Frontal cortex (tissue), 3 donors: ENCODE measurements at regions not wholly inside any gene's neighbourhood (a gene's known extent, or its start where the extent isn't known, plus 50 kb on each side); places are given as distances from the start of the nearest gene placed in this dataset.
A peak's percentile ranks its signal among the peaks of the same experiment; 100 is the strongest.

ENCODE experiments used
- DNase-seq, 2 donors: peaks; one replicate each; pipeline ENCODE4 v3.0.0; 2012; ENCODE audit warnings: low spot score in 2 of 2
- FAIRE-seq: peaks from 2 replicates; lab custom pipeline; 2012; peaks lifted over from hg19 to GRCh38; lab: Jason Lieb, UNC
- donor health status: control.
- donor health status: control.
- donor health status: control.

DNA sequence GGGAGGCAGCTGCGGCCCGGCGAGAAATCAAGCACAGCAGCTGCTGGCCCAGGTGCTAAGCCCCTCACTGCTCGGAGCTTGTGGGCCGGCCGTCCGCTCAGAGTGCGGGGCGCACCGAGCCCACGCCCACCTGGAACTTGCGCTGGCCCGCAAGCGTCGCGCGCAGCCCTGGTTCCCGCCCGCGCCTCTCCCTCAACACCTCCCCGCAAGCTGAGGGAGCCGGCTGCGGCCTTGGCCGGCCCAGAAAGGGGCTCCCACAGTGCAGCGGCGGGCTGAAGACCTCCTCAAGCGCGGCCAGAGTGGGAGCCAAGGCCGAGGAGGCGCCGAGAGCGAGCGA is 92.9 kb downstream of the HAPSTR1 start:
- FAIRE-seq (no peak), DNase-seq (no peak)

DNA sequence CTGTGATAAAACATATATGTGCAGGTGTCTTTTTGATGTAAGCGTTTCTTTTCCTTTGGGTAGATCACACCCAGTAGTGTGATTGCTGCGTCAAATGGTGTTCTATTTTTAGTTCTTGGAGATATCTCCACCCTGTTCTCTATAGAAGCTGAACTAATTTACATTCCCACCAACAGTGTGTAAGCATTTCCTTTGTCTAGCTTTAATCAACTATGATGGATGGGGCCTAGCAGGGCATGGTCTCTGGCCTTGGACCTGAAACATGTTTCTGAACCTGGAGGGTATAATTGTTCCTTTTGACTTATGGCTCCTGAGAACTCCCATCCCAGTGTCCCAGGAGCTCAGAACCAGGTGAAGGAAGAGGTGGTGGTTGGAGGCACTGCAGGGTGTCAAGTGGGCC is 93.9 kb downstream of the HAPSTR1 start:
- no peak for FAIRE-seq

DNA sequence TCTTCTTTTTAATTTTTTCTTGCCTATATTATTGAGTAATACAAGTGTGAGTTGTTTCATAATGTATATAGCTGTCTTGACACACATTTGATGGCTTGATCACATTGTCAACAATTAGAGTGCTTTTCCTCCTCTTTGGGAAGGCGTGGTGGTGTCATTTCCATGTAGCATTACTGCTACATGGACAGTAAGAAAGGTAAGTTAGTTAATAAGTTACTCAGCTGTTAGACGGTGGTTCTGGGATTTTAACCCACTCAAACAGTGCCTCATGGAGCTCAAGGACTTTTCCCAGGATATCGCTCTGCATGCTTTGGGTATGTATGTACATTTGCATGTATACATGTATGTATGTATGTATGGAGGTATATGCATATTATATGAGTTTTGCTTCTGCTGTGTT is 94.6 kb downstream of the HAPSTR1 start:
- no peak for DNase-seq
- FAIRE-seq, result no peak

More for the DNA sequence above, 93.9 kb downstream of the HAPSTR1 start:
- DNase-seq, result no peak

DNA sequence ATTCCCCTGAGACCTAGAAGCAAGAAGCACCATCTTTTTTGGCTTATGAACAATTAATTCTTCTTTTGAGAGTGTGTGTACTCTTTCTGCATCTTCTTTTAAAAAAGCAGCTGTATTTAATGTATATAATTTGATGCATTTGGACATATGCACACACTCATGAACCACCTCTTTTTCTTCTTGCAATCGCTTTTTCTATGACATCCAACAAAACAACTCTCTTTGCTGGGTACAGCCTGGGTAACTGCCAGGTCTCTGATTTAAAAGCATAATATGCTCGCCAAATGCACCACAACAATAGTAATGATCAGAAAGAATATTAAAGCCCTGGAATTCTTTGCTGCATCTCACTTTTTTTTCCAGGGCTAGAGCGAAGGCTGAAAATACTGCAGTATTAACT is 97.3 kb downstream of the HAPSTR1 start:
- DNase-seq (no peak), FAIRE-seq (no peak)

DNA sequence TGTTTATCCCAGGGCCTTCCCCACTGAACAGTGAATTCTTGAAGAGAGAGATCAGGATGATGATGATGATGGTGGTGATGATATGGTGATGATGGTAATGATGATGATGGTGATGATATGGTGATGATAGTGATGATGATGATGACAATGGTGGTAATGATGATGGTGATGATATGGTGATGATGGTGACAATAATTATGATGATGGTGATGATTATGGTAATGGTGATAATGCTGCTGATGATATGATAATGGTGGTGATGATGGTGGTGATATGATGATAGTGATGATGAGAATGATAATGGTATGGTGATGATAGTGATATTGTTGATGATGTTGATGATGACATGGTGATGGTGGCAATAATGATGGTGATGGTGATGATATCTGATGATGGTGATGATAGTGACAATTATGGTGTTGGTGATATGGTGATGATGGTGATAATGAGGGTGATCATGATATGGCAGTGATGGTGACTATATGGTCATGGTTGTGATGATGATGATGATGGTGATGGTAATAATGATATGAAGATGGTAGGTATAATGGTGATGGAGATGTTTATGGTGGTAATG is 99.9 kb downstream of the HAPSTR1 start:
- FAIRE-seq (no peak), DNase-seq (no peak)

DNA sequence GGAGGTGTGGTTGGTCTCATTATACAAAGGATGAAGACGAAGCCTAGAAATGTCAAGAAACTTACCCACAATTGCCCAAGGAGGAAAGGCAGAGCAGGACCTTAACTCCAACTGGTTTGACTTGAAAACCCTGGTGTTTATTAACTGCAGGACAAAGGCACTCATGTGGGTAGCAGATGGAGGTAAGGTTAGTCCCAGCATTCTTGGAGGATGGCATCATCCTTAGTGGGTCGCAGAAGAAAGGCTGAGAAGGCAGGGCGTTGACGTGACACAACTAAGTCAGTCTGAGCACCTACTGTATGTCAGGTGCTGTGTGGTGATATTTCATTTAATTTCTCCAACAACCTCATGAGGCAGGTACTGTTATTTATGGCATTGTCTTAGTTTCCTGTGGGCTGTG is 101.3 kb downstream of the HAPSTR1 start:
- no peak for DNase-seq
- no peak for FAIRE-seq

DNA sequence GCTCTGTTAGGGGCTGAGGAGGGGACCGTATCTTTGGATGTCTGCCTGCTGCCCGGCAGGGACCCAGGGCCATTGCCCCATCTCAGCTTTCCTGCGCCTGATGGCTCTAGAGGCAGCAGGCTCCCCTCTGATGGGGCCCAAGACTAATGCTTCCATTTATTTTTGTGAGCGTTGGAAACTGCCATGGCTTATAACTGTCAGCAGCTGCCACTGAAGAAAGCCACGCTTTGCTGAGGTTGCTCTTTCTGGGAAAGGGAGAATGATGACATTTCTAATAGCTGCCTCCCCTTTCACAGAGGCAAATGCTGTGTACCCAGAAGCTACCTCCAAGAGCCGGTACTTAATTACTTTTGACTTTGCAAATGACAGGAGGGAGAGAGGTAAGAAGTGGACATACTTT is 103.8 kb downstream of the HAPSTR1 start:
- no peak for DNase-seq
- no peak for FAIRE-seq

DNA sequence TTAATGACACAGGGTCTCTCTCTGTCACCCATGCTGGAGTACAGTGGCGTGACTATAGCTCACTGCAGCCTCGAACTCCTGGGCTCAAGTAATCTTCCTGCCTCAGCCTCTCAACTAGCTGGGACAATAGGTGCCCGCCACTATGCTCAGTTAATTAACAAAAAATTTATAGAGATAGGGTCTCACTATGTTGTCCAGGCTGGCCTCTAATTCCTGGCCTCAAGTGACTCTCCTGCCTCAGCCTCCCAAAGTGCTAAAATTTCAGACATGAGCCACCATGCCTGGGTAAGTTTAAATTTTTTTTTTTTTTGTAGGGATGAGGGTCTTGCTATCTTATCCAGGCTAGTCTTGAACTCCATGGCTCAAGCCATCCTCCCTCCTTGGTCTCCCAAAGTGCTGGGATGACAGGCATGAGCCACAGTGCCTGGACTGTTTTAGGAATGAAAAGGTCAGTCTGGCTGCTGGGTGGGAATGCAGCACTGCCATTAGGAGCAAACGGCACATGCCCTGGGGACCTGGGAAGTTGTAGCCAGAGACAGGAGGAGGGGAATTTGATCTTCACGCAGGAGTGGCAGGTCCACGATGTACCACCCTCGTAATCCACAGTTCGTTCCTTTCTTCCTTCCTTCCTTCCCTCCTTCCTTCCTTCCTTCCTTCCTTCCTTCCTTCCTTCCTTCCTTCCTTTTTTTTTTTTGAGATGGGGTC is 106.7 kb downstream of the HAPSTR1 start:
- DNase-seq, result no peak

DNA sequence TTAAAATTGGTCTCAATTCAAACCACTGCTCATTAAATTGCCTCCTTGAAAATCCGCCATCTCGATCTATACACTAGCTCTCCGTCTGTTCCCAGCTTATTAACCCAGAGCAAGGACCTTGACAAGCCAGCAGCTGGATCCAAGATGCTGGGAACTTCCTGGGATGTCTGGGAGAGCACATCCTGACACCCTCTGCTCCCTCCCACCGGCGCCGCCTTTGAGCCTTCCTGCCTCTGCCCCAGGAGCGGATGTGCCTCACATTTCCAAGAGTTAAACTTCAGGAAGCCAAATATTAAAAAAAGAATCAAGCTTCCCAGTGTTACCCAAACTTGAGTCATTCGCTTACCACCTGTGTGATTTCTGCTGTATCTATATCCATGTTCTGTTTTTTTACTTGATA is 107.9 kb downstream of the HAPSTR1 start:
- no peak for FAIRE-seq
- no peak for DNase-seq

More for the DNA sequence above, 106.7 kb downstream of the HAPSTR1 start:
- no peak for FAIRE-seq

DNA sequence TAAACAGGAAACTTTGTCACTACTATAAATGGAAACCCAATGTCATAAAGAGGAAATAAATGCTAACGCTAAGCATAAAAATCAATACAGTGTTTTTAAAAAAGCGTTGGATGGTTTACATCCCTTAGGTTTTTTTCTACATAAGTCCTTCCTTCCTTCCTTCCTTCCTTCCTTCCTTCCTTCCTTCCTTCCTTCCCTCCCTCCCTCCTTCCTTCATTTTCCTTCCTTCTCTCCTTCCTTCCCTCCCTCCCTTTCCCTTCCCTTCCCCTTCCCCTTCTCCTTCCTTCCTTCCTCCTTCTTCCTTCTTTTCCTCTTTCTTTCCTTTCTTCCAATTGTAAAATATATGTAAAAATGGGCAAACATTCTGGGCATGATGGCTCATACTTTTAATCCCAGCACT is 108.3 kb downstream of the HAPSTR1 start:
- DNase-seq (no peak), FAIRE-seq (no peak)

DNA sequence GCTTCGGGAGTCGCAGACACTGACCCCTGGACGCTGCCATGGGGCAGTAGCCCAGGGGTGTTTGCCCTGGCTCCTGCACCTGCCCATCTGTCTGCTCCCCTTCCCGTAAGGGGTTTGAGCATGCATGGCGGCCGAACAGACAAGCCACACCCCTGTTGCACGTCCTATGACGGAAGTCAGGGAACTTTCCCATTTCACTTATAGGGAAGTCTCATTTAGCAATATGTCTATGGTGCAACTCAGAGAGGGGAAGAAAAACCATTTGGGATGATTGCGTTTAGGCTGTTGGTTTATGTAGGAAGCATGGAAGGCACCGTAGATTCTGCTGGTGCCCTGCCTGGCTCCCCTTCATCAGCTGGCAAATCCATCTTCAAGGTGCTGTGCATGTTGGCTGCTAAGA is 112.5 kb downstream of the HAPSTR1 start:
- FAIRE-seq (no peak), DNase-seq (no peak)

DNA sequence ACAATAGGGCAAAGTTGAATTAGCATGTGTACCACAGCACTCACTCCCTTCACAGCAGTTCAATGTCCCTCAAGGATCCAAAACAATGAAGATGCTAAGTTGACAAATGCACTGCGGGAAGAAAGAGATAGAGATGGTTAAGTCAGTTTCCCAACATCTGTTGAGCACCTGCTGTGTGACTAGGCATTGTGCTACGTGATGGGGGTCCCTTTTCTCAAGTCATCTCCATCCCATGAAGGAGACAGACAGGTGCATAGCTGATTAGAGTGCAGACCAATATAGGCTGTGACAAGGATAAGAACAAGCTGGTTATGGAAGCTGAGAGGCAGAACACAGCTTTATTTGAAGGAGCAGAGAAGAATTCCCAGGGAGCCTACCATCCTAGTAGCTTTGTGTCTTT is 114.2 kb downstream of the HAPSTR1 start:
- DNase-seq, result no peak
- FAIRE-seq, result no peak

DNA sequence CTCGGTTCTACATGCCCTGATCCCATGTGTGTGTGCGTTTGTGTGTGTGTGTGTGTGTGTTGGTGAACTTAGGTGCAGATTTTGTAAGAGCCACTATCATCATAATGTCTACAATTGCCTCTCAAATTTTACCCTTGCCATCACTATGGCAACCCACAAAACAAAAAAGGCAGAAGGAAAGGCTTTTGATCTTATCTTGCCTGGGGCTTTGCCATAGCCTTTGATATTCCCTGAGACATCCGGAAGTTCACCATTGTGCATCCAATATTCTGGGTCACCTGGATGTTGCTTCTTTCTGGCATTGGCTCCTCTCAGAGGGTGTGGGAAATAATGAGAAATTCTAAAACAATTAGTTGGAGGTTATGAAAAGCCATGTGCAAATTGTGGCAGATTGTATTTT is 114.7 kb downstream of the HAPSTR1 start:
- DNase-seq (no peak), FAIRE-seq (no peak)

DNA sequence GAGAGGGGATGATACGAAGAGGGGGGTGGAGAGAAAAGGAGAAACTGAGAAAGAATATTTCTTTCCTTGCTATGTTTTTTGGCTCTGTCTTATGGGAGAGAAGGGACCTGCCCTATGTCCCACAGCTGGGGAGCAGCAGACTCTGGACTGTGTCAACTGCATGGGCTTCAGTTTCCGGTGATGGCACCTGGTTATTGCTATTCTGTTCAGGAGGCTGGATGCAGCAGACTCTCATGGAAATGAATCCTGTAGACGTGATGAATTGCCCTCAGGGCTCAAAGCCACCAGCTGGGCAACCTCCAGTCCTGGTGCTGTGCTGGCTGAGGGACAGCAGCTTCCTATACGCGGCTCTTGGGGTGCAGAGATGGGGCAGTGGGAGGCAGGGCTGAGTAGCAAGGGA is 121.2 kb downstream of the HAPSTR1 start:
- FAIRE-seq (no peak), DNase-seq (no peak)

DNA sequence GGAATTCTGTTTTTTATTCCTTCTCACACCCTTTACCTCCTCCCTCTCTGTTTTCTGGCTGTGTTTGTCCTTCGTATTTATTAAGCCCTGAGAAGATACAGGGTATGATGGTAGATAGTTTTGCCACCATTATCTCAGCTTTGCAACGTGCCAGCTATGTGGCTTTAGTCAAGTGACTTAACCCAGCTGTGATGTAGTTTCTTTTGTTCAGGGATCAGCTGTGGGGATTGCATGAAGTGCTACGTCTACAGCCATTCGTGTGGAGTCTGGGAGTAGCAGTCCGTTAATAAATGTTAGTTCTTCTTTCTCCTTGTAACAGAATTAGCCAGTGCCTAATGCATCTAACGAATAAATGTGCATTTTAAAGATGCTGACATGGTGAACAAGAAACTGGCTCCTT is 128.4 kb downstream of the HAPSTR1 start:
- no peak for DNase-seq

DNA sequence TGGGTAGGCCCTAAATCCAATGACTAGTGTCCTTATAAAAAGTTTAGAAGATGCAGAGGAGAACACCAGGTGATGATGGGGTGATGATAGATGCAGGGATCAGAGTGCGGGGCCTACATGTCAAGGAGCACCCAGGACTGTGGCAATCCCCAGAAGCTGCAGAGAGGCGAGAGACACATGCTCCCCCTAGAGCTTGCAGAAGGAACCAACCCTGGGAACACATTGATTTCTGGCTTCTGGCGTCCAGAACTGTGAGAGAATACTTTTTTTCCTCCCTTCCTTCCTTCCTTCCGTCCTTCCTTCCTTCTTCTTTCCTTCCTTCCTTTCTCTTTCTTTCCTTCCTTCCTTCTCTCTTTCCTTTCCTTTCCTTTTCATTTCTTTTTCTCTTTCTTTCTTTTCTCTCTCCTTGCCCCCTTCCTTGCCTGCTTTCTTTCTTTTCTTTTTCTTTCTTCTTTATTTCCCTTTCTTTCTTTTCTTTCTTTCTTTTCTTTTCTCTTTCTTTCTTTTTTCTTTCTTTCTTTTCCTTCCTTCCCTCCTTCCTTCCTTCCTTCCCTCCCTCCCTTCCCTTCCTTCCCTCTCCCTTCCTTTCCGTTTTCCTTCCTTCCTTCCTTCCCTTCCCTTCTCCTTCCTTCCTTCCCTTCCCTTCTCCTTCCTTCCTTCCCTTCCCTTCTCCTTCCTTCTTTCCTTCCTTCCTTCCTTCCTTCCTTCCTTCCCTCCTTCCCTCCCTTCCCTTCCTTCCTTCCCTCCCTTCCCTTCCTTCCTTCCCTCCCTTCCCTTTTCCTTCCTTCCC is 134.3 kb downstream of the HAPSTR1 start:
- peak in 1 of 2 donors; percentile 25 for DNase-seq
- FAIRE-seq, result no peak

More for the DNA sequence above, 128.4 kb downstream of the HAPSTR1 start:
- FAIRE-seq, result no peak

DNA sequence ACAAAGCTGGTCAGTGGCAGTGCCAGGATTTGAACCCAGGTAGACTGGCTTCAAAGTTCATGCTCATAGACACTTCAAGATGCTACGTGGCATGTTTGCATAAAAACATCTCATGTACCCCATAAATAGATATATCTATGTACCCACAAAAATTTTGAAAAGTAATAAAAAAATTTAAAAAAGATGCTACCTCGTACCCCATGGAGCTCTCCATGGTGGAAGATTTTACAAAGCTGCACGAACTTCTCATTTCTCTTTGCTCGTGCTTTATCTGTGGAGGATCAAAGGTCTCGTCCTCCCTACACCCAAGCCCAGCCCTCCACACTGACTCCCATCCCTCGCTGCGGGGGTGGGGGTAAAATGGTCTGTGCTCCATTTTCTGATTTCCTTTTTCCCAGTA is 135.5 kb downstream of the HAPSTR1 start:
- DNase-seq (no peak), FAIRE-seq (no peak)

DNA sequence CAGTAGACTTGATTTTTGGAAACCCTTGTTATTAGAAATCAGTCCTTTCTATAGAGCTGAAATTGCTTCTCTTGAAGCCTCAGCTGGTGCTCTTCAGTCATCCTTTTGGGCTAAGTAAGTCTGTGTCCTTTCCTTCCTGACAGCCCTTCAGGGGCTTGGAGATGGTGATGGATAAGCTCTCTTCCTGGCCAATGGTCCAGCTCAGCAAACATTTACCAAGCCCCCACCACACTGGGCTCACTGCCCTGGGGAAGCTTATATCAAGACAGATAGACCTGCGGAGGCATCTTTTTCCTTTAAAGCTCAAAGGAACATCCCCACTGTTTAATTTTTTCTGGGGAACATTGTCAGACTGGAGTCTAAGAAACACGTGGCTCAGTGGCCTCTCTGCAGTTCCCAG is 139.6 kb downstream of the HAPSTR1 start:
- DNase-seq, result no peak
- FAIRE-seq, result no peak

DNA sequence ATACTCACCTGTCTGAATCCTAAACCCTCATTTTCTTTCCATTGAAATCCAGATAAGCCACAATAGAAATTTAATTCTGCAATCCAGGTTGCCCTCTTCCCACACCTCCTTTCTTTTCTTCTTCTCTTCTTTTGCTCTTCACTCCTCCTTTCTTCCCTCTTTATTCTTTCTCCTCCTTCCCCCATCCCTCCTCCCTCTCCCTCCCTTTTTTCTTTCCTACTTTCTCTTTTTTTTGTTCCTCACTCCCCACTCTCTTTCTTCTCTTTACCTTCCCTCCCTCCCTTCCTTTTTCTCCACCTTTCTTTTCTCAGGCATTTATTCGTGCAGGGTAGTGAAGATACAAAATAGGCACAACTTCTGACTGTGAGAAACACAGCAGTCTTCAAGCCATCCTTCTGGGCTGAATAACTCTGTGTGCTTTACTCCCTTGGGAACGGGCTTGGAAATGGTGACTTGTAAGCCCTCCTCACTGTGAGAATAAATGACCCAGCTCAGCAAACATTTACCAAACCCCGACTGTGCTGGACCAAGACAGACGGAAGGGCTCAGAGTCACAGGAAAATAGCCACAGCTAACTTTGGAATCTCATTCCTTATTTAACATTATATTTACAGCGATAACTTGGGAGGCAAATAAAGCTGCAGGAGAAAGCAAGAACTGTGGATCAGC is 140.8 kb downstream of the HAPSTR1 start:
- FAIRE-seq (no peak), DNase-seq (no peak)

DNA sequence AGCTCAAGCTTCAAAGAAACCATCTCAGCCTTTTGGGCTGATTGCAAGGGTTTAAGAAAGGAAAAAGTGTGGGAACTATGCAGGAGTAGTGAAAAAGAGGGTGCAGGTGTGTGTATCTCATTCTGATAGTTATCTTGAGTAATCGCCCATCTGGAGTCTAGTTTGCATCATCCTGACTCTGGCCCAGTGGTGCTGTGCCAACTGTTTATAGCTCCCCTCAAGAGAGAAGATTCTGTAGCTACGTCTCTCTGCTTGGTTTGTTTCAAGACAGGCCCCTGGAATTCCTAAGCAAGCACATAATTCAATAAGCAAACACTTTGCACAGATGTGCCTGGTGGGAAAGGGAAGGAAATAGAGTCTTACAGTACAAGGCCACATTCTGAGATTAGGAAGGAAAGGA is 144.4 kb downstream of the HAPSTR1 start:
- DNase-seq (no peak), FAIRE-seq (no peak)

DNA sequence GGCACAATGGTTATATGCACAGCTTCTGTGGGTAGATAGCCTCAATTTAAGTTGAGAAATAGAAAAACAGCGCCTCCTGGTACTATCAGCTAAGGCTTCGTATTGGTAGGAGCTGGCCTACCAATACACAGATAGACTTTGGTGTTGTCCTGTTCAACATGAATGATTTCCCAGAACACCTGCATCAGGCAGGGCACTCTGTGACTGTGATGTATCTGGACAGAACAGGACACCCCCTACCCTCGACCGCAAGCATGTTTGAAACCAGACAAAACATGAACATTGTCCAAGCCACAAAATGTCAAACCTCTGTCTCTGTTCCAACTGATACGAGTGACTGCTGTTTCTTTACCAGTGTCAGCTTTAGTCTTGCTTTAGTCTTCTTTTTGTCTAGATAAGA is 144.9 kb downstream of the HAPSTR1 start:
- FAIRE-seq (no peak), DNase-seq (no peak)
